ENCODE measurements at regions not wholly inside any gene's neighbourhood (a gene's known extent, or its start where the extent isn't known, plus 50 kb on each side); places are given as distances from the start of the nearest gene placed in this dataset.

GRCh38 chr4:19739101-19739651 is 512.5 kb upstream of the SLIT2 start:
- peak overlapping the region; percentile 87 to 95 (median 93) for H3K27ac Mint-ChIP-seq

GRCh38 chr4:19736968-19737756 is 514.5 kb upstream of the SLIT2 start:
- H3K36me3 Mint-ChIP-seq (ENCODE audit: low read depth), result no peaks in the 10 kb centered on the region
- H3K27ac Mint-ChIP-seq, result peak overlapping the region in 2 of 3 experiments; percentile 32 to 93
- no peak overlapping the region for H3K4me3 Mint-ChIP-seq
- peaks cover 21% of the 10 kb centered on the region for H3K4me1 Mint-ChIP-seq
- no peaks in the 10 kb centered on the region for H3K27me3 Mint-ChIP-seq (ENCODE audit: low read depth)
- no peak for TF ChIP-seq CTCF (IDR thresholded peaks at IDR 0.05; ENCODE audit: unreplicated experiment in 3 of 3)
- H3K9me3 Mint-ChIP-seq, result peaks cover 3% of the 10 kb centered on the region

More at GRCh38 chr4:19739101-19739651, 512.5 kb upstream of the SLIT2 start:
- no peaks in the 10 kb centered on the region for H3K9me3 Mint-ChIP-seq
- peaks cover 23% of the 10 kb centered on the region for H3K4me1 Mint-ChIP-seq
- no peaks in the 10 kb centered on the region for H3K27me3 Mint-ChIP-seq (ENCODE audit: low read depth)
- no peak for TF ChIP-seq CTCF (IDR thresholded peaks at IDR 0.05; ENCODE audit: unreplicated experiment in 3 of 3)
- no peaks in the 10 kb centered on the region for H3K36me3 Mint-ChIP-seq (ENCODE audit: low read depth)
- no peak overlapping the region for H3K4me3 Mint-ChIP-seq

DNA sequence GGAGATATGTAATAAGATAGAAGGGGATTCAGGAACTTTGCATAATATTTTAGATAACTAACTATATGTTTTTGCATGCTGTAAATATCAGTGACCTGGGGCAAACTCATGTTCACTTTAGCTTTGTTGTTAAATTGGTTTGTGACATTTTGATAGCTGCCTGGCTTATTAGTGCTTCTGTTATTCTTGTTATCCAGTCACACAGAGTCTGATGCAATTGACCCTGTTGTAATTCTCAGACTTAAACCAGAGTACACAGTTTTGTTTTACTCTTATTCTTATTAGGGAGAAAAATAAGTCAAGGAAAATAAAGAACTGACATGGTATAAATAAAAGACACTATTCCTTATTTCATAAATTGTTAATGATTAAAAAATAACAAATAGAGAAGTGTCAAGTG is 516.7 kb upstream of the SLIT2 start:
- H3K27me3 Mint-ChIP-seq (ENCODE audit: low read depth), result no peaks in the 10 kb centered on the region
- TF ChIP-seq CTCF (IDR thresholded peaks at IDR 0.05; ENCODE audit: unreplicated experiment in 3 of 3), result no peak
- no peak overlapping the region for H3K4me3 Mint-ChIP-seq
- peak overlapping the region in 1 of 3 experiments; percentile 43 for H3K27ac Mint-ChIP-seq
- H3K9me3 Mint-ChIP-seq, result peaks cover 6% of the 10 kb centered on the region
- no peaks in the 10 kb centered on the region for H3K36me3 Mint-ChIP-seq (ENCODE audit: low read depth)
- H3K4me1 Mint-ChIP-seq, result peaks cover 21% of the 10 kb centered on the region

DNA sequence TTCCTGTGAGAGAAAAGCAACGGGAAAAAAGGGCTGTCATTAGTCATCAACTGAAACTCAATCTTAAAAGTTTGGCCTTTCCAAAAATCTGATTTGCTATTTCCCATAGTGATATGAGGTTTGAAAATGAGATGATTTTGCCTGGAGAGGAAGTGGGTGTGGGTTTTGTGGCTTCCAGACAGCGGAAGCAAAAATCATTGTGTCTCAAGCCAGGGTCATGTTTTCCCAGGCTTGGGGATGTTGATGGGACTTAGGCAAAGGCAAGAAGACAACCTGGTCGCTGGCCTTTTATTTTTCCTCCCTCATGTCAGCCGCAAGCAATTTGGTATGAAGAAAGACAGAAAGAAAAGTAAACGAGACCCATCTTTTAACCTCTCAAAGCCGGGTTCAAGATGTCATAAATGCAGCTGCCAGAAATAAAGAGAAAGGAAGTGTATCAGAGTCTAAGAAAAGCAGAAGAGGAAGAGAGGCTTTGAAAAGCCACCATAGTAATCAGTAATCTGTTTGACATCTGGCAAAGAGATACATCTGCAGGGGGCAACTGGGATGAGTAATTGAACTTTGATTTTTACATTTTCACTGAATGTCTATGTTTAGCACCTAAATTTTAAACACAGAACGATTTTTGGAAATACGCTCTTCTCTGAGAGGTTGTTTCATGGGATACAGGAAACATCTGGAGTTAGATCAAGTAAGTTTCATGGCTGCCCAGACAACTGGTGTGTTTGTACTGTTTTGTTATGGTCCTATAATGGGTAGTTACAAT is 521.6 kb upstream of the SLIT2 start:
- H3K27ac Mint-ChIP-seq, result peak overlapping the region; percentile 73 to 90 (median 87)
- H3K27me3 Mint-ChIP-seq (ENCODE audit: low read depth), result no peaks in the 10 kb centered on the region
- peaks cover 16% of the 10 kb centered on the region for H3K4me1 Mint-ChIP-seq
- H3K9me3 Mint-ChIP-seq, result peaks cover 6% of the 10 kb centered on the region
- peak overlapping the region in 1 of 3 experiments; percentile 29 for H3K4me3 Mint-ChIP-seq
- H3K36me3 Mint-ChIP-seq (ENCODE audit: low read depth), result no peaks in the 10 kb centered on the region
- TF ChIP-seq CTCF (IDR thresholded peaks at IDR 0.05; ENCODE audit: unreplicated experiment in 3 of 3), result no peak

DNA sequence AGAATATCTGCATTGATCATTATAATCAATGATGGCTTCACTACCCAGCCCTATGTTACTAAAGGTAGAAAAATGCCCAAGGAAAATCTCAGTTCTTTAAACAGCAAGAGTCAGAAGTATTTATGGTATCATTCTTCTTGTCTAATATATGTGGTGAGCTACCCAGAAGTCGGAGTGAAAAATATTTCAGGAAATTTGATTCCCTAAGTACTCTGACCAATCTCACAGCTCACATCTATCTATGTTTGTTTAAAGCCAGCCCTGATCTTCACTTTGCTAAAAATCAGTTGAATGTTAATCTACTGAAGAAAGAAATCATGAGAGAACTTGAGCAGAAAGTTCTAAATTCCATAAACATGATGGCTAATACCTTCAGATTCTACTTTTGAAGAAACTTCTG is 522.9 kb upstream of the SLIT2 start:
- Mint-ChIP-seq H3K4me1 (peaks cover 16% of the 10 kb centered on the region), H3K36me3 (ENCODE audit: low read depth) (no peaks in the 10 kb centered on the region), H3K27ac (peak overlapping the region in 1 of 3 experiments; percentile 10), H3K9me3 (peaks cover 6% of the 10 kb centered on the region), H3K27me3 (ENCODE audit: low read depth) (no peaks in the 10 kb centered on the region), H3K4me3 (no peak overlapping the region)
- TF ChIP-seq CTCF (IDR thresholded peaks at IDR 0.05; ENCODE audit: unreplicated experiment in 3 of 3), result no peak
